Anterior cingulate cortex (tissue), 58 donors: ENCODE measurements at regions not wholly inside any gene's neighbourhood (a gene's known extent, or its start where the extent isn't known, plus 50 kb on each side); places are given as distances from the start of the nearest gene placed in this dataset.
"Not testable (repeated sequence)": the region's sequence is repeated elsewhere in the genome, so short reads cannot be mapped to it uniquely, and the experiment has no call there.

Experiments used
- DNase-seq, 58 donors: peaks; one replicate each; lab custom pipeline; 2025; lab: John Stamatoyannopoulos, UW

- no peak for DNase-seq
These were observed 254.6 kb upstream of the ATP5MC3 start for GRCh38 chr2:175436076-175436475.

DNA sequence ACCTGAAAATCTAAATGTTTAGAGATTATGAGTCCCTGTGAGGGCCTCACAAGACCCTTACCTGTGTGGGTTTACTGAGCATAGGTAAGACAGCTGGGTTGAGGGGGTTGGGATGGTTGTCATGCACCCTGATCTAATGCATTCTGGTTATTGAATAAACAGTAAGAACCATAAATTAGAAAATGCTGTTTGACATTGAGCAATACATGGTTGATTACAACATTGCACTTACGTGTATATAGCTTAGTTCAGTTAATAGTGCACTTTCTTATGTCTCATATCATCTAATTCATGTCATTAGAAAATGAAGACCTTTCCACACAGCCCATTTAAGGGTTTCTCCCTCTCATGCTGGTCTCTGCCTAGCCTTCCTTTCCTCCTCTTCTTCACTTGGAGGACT is 253.5 kb upstream of the ATP5MC3 start:
- no peak for DNase-seq

DNA sequence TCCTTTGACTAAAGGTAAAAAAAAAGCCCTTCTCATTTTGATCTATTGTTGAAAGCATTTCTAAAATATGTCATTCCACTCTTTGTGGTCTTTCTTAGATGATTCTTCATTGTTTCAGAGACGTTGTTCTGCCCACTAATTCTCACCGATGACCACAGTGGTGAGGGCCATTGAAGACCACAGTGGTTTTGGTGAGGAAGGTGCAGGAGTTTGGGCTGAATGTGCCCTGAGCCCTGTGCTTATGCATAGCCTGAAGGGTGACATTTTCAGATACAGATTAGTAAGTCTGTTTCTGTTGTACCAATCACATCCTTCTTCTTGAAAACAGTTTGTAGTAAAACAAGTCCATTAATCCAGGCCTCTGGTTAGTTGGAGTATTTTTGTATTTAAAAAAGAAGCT is 251.3 kb upstream of the ATP5MC3 start:
- no peak for DNase-seq

DNA sequence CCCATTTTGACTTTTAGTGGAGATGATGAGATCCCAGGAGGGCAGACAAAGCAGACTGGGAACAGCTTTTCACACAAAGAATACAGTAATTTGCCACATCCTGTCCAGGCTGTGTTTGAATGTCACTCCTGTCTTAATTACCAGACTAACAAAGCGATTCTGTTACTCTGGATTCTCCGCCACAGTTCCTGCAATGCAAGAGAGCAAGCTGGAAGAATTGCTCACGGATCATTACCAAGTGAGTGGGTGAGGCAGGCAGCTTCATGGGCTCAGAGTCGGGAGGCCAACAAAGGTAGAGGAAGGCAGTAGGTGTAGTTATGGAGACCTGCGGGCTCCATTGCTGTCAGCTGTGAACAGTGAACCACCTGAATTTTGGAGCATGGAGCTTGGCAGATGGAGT is 250.5 kb upstream of the ATP5MC3 start:
- DNase-seq: peak in 1 of 58 donors; percentile 52

- DNase-seq: no peak
These were observed 249.8 kb upstream of the ATP5MC3 start for GRCh38 chr2:175431101-175431946.

DNA sequence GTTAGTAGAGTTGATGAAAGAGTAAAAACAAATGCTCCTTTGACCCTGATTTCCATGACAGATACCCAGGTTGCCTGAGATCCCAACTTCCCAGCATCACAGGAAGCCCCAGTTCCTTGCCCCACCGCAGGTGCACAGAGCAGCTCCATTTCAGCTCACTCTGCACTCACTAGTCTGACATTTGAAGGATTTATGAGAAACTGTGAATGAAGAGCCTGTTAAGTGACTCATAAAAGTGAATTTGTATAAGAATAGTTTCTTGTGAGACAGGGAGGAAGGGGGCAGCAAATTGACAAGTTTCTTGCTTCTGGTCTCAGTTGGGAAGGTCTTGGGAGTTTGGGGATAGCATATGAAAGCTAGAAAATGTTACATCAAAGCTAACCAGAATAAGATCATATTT is 248.7 kb upstream of the ATP5MC3 start:
- DNase-seq: no peak

DNA sequence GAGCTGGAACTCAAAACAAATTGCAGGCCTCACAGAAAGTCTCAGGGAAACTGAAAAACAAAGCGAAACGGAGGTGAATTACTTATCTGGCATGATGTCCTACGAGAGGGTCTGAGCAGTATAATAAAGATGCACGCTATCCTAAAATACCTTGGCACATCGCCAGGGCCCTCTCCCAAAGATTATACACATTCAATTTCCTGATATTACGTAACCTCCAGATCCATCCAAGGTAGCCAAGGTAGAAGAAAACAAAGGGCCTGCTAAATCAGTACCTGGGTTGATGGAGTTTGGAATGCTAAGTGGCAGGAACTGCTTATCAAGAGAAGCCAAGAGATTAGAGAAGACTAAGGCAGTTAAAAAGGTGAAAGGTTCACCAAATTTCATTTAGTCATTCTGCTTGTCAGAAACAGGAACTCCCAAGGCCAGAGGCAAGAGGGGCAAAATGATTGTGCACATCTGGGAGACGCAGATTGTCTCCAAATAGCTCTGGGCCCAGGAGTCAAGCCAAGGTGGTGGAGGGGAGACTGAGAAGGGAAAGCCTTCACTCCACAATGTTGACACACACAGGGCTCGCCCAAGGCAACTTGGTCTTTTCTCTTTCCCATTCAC is 236.8 kb upstream of the ATP5MC3 start:
- DNase-seq: no peak

- peak in 11 of 58 donors; percentile 0 to 18 (median 3) for DNase-seq
These were observed 233.5 kb upstream of the ATP5MC3 start for GRCh38 chr2:175414882-175415487.

DNA sequence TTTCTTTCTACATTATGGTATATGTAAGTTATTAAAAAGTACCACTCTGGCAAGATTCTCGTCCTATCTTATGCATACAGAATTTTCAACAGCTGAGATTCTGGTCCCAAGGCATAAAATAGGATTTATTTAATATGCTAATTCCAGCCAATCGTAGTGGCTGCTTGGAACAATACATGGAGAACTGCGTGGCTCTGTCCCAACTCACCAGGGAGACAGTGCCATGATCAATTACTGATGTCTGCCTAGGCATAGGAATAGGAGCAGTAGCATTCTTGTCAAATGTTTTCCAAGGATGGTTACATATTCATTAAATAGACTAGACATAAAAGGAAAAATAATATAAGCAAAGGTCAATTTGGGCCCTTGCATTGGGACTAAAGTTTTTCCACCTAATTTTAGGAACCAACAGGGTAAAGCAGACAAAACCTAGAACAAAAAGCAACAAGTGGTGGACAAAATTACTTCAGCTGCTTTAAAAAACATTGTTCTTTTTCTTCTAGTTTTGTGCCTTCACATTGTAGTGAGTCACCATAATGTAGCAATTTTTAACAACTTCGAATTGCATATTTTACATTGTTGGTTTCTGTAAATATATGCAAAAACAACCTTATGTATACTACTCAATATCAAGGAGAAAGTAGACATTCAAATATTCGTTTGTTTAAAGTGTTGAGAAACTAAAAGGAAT is 232.8 kb upstream of the ATP5MC3 start:
- DNase-seq: no peak

DNA sequence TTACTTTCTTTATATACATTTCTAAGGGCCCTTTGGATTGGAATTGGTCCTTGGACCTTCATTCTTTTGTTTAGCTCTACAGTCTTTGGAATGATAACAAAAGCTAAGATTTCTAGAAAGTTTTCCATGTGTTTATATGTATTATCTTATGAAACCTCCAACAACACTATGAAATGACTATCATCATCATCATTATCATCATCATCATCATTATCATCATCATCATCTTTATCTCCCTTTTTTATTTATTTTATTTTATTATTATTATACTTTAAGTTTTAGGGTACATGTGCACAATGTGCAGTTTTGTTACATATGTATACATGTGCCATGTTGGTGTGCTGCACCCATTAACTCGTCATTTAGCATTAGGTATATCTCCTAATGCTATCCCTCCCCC is 229.4 kb upstream of the ATP5MC3 start:
- not testable (repeated sequence) for DNase-seq

DNA sequence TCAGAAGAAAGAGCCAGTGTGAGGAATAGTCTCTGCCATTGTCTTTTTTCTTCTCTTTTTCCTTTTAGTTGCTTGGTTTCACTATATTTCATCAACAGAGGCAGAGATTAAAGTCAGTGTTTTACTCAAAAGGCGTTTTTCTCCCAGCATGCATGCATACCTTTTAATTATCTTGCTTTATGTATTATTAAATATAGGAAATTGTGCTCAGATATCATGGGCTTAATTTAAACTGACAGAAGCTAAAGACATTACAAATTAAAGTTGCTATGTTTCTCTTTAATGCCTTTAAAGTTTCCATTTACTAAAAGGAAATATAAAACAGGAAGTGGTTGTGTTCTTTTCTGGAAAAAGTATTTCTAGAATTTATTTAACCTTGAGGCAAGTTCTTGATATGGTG is 223.3 kb upstream of the ATP5MC3 start:
- DNase-seq: no peak

DNA sequence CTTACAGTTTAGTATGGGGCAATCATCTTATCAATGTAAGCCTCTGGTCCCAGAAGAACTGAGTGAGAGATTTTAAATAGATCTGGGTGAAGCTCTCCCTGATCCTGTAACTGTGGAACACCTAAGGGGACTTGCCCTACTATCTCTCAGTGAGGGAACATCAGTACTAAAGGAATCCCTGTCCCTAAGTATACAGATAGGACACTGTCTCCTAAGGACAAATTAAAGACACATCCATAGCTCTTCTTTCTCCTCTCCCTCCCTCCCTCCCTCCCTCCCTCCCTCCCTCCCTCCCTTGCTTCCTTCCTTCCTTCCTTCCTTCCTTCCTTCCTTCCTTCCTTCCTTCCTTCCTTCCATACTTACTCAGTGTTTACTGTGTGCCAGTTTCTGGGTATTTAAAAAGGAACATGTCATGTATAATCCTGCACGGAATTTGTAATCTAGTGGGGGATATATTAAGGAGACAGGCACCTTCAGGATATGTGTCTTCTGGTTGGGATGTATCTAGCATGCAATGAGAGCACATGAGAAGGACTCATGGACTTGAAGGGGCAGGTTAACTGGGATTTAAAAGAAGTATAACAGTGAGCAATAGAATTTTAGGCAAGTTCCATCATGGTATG is 222.2 kb upstream of the ATP5MC3 start:
- DNase-seq: no peak

GRCh38 chr2:175402571-175402970 is 221.1 kb upstream of the ATP5MC3 start:
- no peak for DNase-seq

DNA sequence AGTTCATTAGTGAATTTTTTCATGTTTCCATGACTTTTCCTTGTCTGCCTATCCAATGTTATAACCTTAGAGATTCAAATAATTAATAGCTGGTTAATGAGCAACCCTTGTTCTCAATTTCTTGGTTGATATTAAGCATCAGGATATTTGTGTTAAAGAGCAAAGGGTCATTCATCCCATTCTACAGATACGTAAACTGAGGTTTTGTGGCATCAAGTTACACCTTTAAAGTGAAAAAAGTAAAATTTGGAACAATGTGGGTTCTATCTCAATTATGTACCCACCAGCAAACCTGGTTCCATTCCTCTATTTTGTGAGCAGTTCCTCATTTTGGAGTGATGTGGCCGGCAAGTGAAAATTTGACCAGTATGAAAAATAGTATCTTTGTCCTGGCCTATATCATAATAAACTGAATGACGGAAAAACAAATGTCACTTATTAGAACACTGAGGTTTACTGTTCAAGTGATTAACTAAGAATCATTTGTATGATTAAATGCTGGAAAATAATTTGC is 220.5 kb upstream of the ATP5MC3 start:
- DNase-seq: no peak

DNA sequence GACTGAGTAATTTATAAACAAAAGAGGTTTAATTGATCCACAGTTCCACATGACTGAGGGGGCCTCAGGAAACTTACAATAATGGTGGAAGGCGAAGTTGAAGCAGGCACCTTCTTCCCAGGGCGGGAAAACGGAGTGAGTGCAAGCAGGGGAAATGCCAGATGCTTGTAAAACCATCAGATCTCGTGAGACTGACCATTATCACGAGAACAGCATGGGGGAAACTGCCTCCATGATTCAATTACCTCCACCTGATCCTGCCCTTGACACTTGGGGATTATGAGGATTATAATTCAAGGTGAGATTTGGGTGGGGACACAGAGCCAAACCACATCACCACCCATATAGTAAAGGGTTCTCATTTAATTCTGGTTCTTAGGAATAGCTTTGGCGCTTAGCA is 219.5 kb upstream of the ATP5MC3 start:
- DNase-seq: no peak

DNA sequence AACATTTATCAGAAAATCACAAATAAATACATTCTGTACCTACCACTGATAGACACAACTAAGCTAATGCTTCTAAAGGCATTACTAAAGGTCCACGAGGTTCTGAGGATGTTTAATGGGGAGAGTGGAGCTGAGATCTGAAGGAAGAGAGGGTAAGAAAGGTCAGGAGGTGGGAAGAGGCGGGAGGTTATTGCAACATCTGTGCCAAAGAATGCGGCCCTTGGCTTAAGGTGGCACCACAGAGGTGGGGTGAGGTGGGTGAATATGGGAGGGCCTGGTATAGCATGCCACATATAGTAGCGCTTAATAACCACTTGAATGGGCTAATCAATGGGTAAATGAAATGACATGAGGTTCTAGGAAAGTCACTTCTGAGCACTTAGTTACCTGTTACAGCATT is 217.8 kb upstream of the ATP5MC3 start:
- DNase-seq: no peak

GRCh38 chr2:175398848-175399247 is 217.3 kb upstream of the ATP5MC3 start:
- no peak for DNase-seq

GRCh38 chr2:175396696-175397095 is 215.2 kb upstream of the ATP5MC3 start:
- DNase-seq: no peak

- DNase-seq: no peak
These were observed 212.3 kb upstream of the ATP5MC3 start for GRCh38 chr2:175393851-175394250.

- DNase-seq: no peak
These were observed 201.8 kb upstream of the ATP5MC3 start for GRCh38 chr2:175383286-175383685.
